GM21447 (cell line): ENCODE measurements at regions not wholly inside any gene's neighbourhood (a gene's known extent, or its start where the extent isn't known, plus 50 kb on each side); places are given as distances from the start of the nearest gene placed in this dataset.

Source experiments
- ATAC-seq: cut with Tn5 transposase; IDR thresholded peaks from one replicate; pipeline ENCODE4 v1.9.1; 2021; ENCODE audit not compliant: unreplicated experiment

DNA sequence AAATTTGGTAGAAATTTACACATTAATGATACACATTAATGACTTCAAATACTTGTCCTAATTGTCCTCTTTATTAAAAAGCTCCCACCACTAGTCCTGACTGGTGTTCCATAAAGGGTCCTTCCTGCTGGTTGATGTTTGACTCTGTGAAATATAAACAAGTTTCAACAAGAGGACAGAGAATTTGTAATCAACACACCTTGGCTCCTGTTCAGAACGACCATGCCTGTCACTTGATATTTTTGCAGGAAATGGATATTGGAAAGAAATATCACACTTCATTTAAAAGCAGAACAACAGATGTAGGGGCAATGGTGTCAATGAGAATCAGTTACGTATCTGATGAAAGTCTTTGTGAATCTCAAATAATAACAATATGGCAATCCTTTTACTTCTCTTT lies 211.7 kb downstream of the ENC1 start:
- no peak for ATAC-seq

DNA sequence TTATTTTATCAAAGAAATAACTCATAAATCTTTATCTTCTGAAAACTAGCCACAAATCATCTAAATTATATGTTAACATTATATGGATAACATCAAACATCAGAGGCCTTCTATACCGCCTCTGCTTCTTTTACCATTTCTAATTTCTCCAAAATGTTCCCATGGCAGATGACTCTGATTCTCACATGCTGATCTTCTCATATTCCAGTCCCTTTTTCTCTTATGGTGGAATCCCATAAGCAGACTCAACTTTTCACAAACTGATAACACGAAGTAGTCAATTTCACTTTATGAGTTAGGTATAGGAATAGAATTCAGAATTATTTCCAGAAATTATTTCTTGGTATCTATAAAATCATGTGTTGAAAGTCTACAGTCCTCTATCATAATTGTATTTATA lies 212.3 kb downstream of the ENC1 start:
- ATAC-seq: no peak

DNA sequence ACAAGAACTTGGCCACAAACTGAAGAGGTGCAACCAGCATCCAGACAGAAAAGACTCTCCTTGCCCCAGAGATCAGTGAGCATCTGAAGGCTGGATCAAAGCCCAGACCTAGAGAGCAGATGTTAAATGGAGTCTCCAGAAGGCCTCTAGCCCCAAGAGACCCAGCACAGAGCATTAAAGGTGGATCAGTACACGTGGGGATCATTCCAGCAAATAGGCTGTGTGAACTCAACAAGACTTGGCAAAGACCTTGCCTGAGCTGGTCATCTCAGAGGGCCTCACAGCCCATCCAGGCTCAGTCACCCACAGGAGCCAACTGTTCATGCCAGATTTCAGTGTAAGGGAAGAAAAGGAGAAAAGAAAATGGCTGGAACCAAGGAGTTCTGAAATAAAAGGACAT lies 214.0 kb downstream of the ENC1 start:
- ATAC-seq: no peak

GRCh38 chr5:74424162-74424868 lies 216.2 kb downstream of the ENC1 start:
- ATAC-seq: no peak

- no peak for ATAC-seq
Observed at GRCh38 chr5:74423383-74423782, 217.1 kb downstream of the ENC1 start.

DNA sequence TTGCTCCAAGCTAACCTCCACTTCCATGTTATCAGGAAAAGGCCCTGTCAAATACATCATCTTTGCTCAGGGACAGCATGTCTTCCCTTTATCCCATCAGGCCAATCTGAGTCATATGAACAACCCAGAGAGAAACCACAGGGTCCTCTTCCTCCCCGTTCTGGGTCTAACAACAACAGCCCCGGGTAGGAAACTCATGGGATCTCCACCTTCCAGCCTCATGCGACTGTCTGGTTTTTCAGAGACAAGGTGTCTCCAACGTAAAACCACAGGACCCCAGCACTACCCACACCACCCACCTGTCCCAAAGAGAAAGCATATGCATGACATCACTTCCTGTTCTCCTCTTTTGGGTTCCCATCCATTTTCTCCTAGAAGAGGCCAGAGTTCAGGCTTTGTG lies 217.9 kb downstream of the ENC1 start:
- no peak for ATAC-seq

- no peak for ATAC-seq
Observed at GRCh38 chr5:74422030-74422429, 218.5 kb downstream of the ENC1 start.

DNA sequence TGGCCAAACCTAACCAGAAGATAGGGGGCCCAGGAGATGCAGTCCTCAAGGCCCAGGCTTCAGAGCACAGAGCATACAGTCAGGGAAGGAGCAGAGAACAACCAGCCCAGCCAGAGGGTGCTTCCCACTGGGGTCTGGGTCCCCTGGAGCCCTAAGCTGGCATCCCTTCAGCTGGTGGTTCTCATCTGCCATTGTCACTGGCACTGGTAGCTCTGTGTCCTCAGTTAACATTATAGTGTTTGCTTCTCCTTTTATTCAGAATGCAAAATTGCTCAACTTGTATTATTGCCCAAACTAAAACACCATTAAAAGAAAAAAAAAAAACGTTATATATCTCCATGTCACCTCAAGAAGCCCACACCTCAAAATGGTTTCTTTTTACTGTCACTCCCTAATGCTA lies 219.2 kb downstream of the ENC1 start:
- ATAC-seq: no peak

GRCh38 chr5:74420947-74421346 lies 219.6 kb downstream of the ENC1 start:
- no peak for ATAC-seq

DNA sequence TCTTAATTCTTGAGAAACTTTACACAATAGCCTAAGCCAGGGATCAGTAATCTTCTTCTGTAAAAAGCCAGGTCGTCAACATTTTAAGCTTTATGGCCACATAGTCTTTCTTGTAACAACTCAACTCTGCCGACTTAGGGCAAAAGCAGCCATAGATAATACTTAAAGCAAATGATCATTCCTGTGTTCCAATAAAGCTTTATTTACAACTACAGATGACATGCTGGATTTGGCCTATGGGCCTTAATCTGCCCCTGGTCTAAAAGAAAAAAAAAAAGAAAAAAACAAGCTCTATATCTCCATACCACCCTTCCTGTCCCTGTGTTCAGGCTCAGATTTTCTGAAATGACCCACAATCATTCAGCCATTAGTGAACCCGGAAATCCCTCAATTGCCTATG lies 220.3 kb downstream of the ENC1 start:
- no peak for ATAC-seq

DNA sequence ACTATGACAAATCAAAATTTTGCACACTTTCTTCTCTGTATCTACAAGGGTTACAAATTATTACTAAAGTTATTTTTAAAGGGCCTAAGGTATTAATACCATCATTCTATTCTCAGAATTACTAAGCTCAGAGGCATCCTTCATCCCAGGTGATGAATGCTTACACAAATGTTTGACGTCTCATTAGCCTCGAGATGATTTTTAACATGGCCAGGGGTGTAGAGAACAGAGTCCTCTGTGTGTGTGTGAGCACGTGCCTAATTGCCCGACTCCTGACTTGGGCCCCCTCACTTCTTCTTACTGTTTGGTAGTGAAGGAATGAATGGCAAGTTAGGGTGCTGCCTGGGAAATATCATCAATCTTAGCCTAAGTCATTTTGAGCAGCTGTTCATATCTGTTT lies 221.1 kb downstream of the ENC1 start:
- no peak for ATAC-seq

DNA sequence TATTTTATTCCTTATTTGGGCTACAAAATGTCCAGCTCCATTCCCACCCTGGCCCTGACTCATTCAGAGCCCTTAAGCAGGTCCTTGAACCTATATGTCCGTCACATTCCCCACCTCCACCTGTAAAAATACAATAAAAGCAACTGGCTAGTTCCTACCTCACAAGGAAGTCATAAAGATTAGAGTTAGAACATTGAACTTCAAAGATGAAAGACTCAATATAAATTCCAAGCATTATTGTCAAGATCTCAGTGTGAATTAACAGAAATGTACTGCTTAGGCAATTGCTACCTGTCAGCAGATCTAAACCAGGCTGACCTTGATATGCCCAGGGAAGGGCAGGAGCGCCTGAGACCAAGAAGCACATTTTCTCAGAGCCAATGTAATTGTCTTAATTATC lies 221.8 kb downstream of the ENC1 start:
- no peak for ATAC-seq

DNA sequence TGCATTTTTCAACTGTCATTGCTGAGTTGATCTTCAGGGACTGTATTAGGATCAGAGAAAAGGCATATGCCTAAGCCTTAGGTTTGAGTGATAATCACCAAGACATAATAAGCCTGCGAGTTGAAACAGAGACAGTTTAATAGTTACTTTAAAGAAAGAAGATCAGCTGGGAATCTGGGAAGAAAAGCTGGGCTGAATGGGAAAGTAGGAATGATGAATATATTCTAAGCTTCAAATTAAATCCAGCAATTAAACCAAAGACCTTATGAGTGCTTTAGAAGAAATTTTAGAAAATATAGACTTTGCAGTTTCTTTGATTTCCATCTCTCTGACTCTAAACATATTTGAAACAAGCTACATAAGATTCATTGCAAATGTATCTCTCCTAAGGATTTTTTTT lies 222.3 kb downstream of the ENC1 start:
- ATAC-seq: no peak

DNA sequence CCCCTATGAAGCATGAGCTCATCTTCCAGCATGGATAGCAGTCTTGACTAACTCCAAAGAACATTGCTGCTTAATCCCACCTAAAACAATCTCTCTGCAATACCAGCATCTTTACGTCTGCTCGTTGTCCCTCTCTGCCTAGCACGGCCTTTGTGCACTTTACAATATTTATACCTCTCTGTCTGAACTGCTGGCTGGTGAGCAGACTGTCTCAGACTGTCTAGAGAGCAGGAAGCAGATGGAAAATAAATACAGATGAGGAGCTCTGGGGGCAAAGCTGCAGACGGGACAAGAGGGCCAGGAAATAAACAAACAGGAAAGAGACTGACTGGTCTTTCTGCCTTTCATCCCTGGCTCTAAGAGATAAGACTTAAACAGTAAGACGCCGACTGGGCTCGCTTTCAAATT lies 224.8 kb downstream of the ENC1 start:
- ATAC-seq: no peak

DNA sequence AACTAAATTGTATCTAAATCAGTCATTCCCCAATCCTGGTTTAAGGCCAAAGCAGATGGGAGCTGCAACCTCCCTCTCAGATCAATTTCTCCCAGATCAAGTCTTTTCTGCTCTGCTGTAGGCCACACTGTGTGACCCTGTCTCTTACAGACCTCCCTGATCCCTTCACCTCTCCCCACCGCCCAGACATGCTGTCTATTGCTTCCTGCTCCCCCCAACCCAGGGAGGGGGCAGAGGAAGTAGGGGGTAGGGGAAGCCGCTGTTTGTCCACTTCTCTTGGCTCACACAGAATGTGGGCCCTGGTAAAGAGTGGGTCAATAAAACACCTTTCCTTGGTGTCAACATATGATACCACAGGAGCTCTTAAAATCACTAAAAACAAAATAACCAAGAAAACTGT lies 226.3 kb downstream of the ENC1 start:
- no peak for ATAC-seq

- no peak for ATAC-seq
Observed at GRCh38 chr5:74413403-74414048, 227.0 kb downstream of the ENC1 start.

GRCh38 chr5:74412066-74412465 lies 228.5 kb downstream of the ENC1 start:
- no peak for ATAC-seq

GRCh38 chr5:74409712-74410111 lies 230.8 kb downstream of the ENC1 start:
- no peak for ATAC-seq

DNA sequence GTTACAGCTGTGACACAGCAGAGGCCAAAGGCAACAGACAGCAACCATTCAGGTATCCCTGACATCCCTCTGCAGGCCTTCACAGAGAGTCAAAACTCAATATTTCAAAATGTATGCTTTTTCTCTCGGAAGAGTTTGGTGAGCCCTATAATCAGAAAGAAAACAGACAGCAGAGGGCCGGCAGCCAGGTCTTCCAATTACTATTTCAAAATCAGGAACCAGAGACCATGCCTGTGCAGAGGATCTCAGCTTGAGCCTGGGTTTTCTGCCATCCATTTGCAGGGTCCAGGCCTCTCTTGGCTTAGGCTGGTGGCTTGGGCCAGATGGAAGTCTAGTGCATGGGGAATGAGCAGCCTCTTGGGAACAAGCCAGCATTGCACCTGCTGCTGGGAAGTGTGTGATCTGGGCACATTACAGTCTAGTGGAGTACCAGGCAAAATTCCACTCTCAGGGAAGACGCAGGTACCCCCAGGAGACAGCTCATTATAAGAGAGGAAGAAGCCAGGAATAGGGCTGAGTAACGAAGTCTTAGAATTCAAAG lies 231.3 kb downstream of the ENC1 start:
- ATAC-seq: no peak

DNA sequence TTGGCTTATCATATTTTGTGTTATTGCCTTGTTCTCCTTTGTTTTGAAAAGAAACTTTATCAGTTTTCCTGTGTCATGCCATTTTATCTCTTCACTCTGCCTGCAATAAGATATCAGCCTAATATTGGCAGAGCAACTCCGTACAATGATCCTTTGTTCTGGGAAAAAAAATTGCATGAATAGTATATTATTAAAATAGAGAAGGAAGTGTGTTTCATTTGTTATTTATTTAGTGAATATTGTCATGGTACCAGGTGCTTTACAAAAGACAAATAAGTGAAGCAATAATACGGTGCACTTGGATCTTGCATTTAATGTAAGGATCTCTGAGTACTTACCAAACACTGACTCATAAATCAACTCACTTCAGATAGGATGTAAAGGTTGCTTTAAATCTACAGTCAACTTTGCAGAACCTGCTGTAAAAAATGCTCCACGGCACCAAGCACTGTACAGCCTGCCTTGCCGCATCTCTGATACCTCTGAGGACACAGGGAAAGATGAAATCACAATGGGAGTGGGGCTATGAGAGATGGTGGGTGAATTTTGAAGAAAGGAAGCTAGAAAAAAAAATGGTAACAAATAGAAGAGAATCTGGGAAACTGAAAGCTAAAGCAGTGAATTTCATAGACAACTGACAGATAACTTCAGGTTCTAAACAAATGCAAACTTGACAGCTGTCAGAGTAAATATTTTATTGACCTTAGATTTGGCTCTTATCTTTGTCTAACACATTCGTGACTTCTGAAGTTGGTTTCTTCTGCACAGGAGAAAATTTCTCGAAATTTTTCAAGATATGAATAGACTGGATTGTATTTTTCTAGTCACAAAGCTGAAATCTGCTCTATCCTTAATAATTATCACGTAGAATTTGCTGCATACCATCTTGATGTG lies 232.1 kb downstream of the ENC1 start:
- no peak for ATAC-seq

- ATAC-seq: no peak
Observed at GRCh38 chr5:74407701-74408100, 232.8 kb downstream of the ENC1 start.

- no peak for ATAC-seq
Observed at GRCh38 chr5:74406844-74407243, 233.7 kb downstream of the ENC1 start.
